CD4-positive, alpha-beta T cell treated with Interleukin-12 subunit alpha and Interleukin-12 subunit beta, for 1 hour (primary cell): ENCODE measurements at regions not wholly inside any gene's neighbourhood (a gene's known extent, or its start where the extent isn't known, plus 50 kb on each side); places are given as distances from the start of the nearest gene placed in this dataset.
A peak's percentile ranks its signal among the peaks of the same experiment; 100 is the strongest.

Experiments used
- DNase-seq: peaks from one replicate; pipeline ENCODE4 v3.0.0-alpha.2; 2020

- DNase-seq = no peak
These were observed 138.3 kb downstream of the CD83 start for GRCh38 chr6:14255916-14256315.

GRCh38 chr6:14258117-14258516 is 140.5 kb downstream of the CD83 start:
- DNase-seq = no peak

GRCh38 chr6:14258695-14259593 is 141.4 kb downstream of the CD83 start:
- DNase-seq = no peak

- DNase-seq = no peak
These were observed 142.1 kb downstream of the CD83 start for GRCh38 chr6:14259594-14260152.

- no peak for DNase-seq
These were observed 143.3 kb downstream of the CD83 start for GRCh38 chr6:14260839-14261238.

GRCh38 chr6:14263881-14264424 is 146.4 kb downstream of the CD83 start:
- DNase-seq = no peak

- no peak for DNase-seq
These were observed 147.8 kb downstream of the CD83 start for GRCh38 chr6:14265049-14266021.

GRCh38 chr6:14266266-14266665 is 148.7 kb downstream of the CD83 start:
- DNase-seq = no peak

- DNase-seq = no peak
These were observed 150.5 kb downstream of the CD83 start for GRCh38 chr6:14267885-14268660.

- DNase-seq = no peak
These were observed 151.9 kb downstream of the CD83 start for GRCh38 chr6:14269436-14269835.

- DNase-seq = no peak
These were observed 152.7 kb downstream of the CD83 start for GRCh38 chr6:14270142-14270893.

- DNase-seq = peak; percentile 23
These were observed 153.6 kb downstream of the CD83 start for GRCh38 chr6:14270925-14271788.

GRCh38 chr6:14271789-14272736 is 154.5 kb downstream of the CD83 start:
- no peak for DNase-seq

GRCh38 chr6:14272737-14273085 is 155.1 kb downstream of the CD83 start:
- no peak for DNase-seq

- DNase-seq = no peak
These were observed 155.6 kb downstream of the CD83 start for GRCh38 chr6:14273191-14273590.

- no peak for DNase-seq
These were observed 156.4 kb downstream of the CD83 start for GRCh38 chr6:14274016-14274415.

GRCh38 chr6:14274546-14275492 is 157.2 kb downstream of the CD83 start:
- DNase-seq = no peak

GRCh38 chr6:14275493-14275851 is 157.9 kb downstream of the CD83 start:
- DNase-seq = no peak
